Keratinocyte (primary cell): ENCODE measurements at regions not wholly inside any gene's neighbourhood (a gene's known extent, or its start where the extent isn't known, plus 50 kb on each side); places are given as distances from the start of the nearest gene placed in this dataset.

Source experiments
- DNase-seq: peaks from one replicate; pipeline ENCODE4 v3.0.0-alpha.2; 2011; ENCODE audit warnings: low read depth, missing footprints, low spot score
- FAIRE-seq: peaks from 2 replicates; lab custom pipeline; 2011; peaks lifted over from hg19 to GRCh38; lab: Jason Lieb, UNC
- H2AFZ ChIP-seq: 2 replicates; pipeline ENCODE4 v1.6.0; 2012; ENCODE audit warnings: low read length, control low read depth, inconsistent platforms; ENCODE audit not compliant: control insufficient read depth
- H3K27ac ChIP-seq: 2 replicates; pipeline ENCODE4 v1.5.1; 2011; ENCODE audit warnings: low read length; ENCODE audit not compliant: control insufficient read depth, insufficient read depth
- H3K27me3 ChIP-seq: 3 replicates; pipeline ENCODE4 v1.6.0; 2011; ENCODE audit warnings: low read length; ENCODE audit not compliant: control insufficient read depth, insufficient read depth; ENCODE audit errors: extremely low read depth
- H3K36me3 ChIP-seq, 2 experiments: 2 replicates in 1 of 2; 3 replicates in 1 of 2; pipeline ENCODE4 v1.5.1; 2011; ENCODE audit warnings: low read length in 2 of 2, mild to moderate bottlenecking in 1 of 2; ENCODE audit not compliant: control insufficient read depth in 2 of 2, insufficient read depth in 2 of 2; ENCODE audit errors: extremely low read depth in 1 of 2
- H3K4me1 ChIP-seq: 3 replicates; pipeline ENCODE4 v1.5.1; 2011; ENCODE audit warnings: low read length; ENCODE audit not compliant: control insufficient read depth, insufficient read depth; ENCODE audit errors: extremely low read depth
- H3K4me2 ChIP-seq: 3 replicates; pipeline ENCODE4 v1.6.0; 2011; ENCODE audit warnings: low read depth, low read length; ENCODE audit not compliant: control insufficient read depth, insufficient read depth; ENCODE audit errors: extremely low read depth
- H3K4me3 ChIP-seq, 3 experiments: fragments of 200-600 bp in 1 of 3; sonication (generic) in 1 of 3; 2 replicates in 2 of 3; 3 replicates in 1 of 3; pipeline ENCODE4 v1.5.1; 2011 to 2016; ENCODE audit warnings: low read length in 3 of 3, mild to moderate bottlenecking in 3 of 3, control low read depth in 2 of 3, inconsistent platforms in 1 of 3, low read depth in 1 of 3, mixed read lengths in 1 of 3, mixed run types in 1 of 3, moderate library complexity in 1 of 3; ENCODE audit not compliant: control insufficient read depth in 2 of 3, insufficient read depth in 2 of 3; ENCODE audit errors: extremely low read depth in 1 of 3
- H3K79me2 ChIP-seq: 2 replicates; pipeline ENCODE4 v1.6.0; 2012; ENCODE audit warnings: low read length; ENCODE audit not compliant: control insufficient read depth, insufficient read depth
- H3K9ac ChIP-seq: 3 replicates; pipeline ENCODE4 v1.6.0; 2011; ENCODE audit warnings: low read length; ENCODE audit not compliant: control insufficient read depth, insufficient read depth; ENCODE audit errors: extremely low read depth
- H3K9me1 ChIP-seq: 3 replicates; pipeline ENCODE4 v1.6.0; 2011; ENCODE audit warnings: low read length; ENCODE audit not compliant: control insufficient read depth, insufficient read depth; ENCODE audit errors: extremely low read depth
- H3K9me3 ChIP-seq: 2 replicates; pipeline ENCODE4 v1.5.1; 2012; ENCODE audit warnings: low read depth, low read length; ENCODE audit not compliant: control insufficient read depth
- H4K20me1 ChIP-seq: 3 replicates; pipeline ENCODE4 v1.6.0; 2011; ENCODE audit warnings: low read length; ENCODE audit not compliant: control insufficient read depth, insufficient read depth; ENCODE audit errors: extremely low read depth
- CTCF ChIP-seq, 3 experiments: IDR thresholded peaks in 1 of 3; conservative IDR thresholded peaks in 1 of 3; optimal IDR thresholded peaks in 1 of 3; 2 replicates in 2 of 3; 3 replicates in 1 of 3; pipeline versions ENCODE3 to v1.5.1; 2011; ENCODE audit warnings: low read length in 3 of 3, mild to moderate bottlenecking in 3 of 3, moderate library complexity in 2 of 3, control low read depth in 1 of 3, inconsistent platforms in 1 of 3; ENCODE audit not compliant: insufficient read depth in 2 of 3; ENCODE audit errors: extremely low read depth in 1 of 3
- EZH2 ChIP-seq: IDR thresholded peaks from one replicate; pipeline ENCODE4 v1.6.1; 2012; ENCODE audit warnings: inconsistent platforms, mild to moderate bottlenecking, low read length, moderate library complexity
- dilution Hi-C: fragments of 300-500 bp; cut with MboI; formaldehyde crosslinking; loops from one replicate; pipeline ENCODE4 v1.7.0; 2020; ENCODE audit warnings: low sequenced_read_pairs; ENCODE audit not compliant: extremely low pct_ligation_motif_present

- Histone ChIP-seq H3K4me2 (no peak overlapping the region), H3K9me3 (no peaks in the 10 kb centered on the region)
- dilution Hi-C loops: no loop called here
Observed at GRCh38 chr5:174837919-174838902, 113.8 kb downstream of the MSX2 start.

GRCh38 chr5:174834081-174834480 is 109.7 kb downstream of the MSX2 start:
- H3K9me1 ChIP-seq: no peaks in the 10 kb centered on the region
- no peak for TF ChIP-seq EZH2
- TF ChIP-seq CTCF (optimal IDR thresholded peaks at IDR 0.05 in 1 of 3, IDR thresholded peaks at IDR 0.05 in 1 of 3, conservative IDR thresholded peaks at IDR 0.05 in 1 of 3; ENCODE audit: extremely low read depth in 1 of 3, insufficient read depth in 2 of 3, low read length in 3 of 3): no peak
- no peaks in the 10 kb centered on the region for H3K79me2 ChIP-seq
- no peak overlapping the region for H2AFZ ChIP-seq
- FAIRE-seq (no peak), DNase-seq (no peak)
- H3K36me3 ChIP-seq: no peaks in the 10 kb centered on the region
- H3K4me3 ChIP-seq: no peak overlapping the region
- no peak overlapping the region for H3K9ac ChIP-seq
- H4K20me1 ChIP-seq: no peaks in the 10 kb centered on the region
- dilution Hi-C loops: no loop called here
- no peak overlapping the region for H3K4me2 ChIP-seq
- H3K9me3 ChIP-seq: no peaks in the 10 kb centered on the region
- H3K27me3 ChIP-seq: no peaks in the 10 kb centered on the region
- no peaks in the 10 kb centered on the region for H3K4me1 ChIP-seq
- H3K27ac ChIP-seq: no peak overlapping the region

More at GRCh38 chr5:174837919-174838902, 113.8 kb downstream of the MSX2 start:
- Histone ChIP-seq H3K27ac (no peak overlapping the region), H3K4me1 (no peaks in the 10 kb centered on the region), H2AFZ (no peak overlapping the region), H3K79me2 (no peaks in the 10 kb centered on the region), H4K20me1 (no peaks in the 10 kb centered on the region), H3K36me3 (no peaks in the 10 kb centered on the region), H3K9ac (no peak overlapping the region), H3K9me1 (no peaks in the 10 kb centered on the region), H3K4me3 (no peak overlapping the region), H3K27me3 (no peaks in the 10 kb centered on the region)
- FAIRE-seq: no peak
- TF ChIP-seq EZH2 (no peak), CTCF (optimal IDR thresholded peaks at IDR 0.05 in 1 of 3, IDR thresholded peaks at IDR 0.05 in 1 of 3, conservative IDR thresholded peaks at IDR 0.05 in 1 of 3; ENCODE audit: extremely low read depth in 1 of 3, insufficient read depth in 2 of 3, low read length in 3 of 3) (peak in 2 of 3 experiments; percentile 25 to 39)
- DNase-seq: peak; percentile 0
